NCI-H1694 (cell line): ENCODE measurements at regions not wholly inside any gene's neighbourhood (a gene's known extent, or its start where the extent isn't known, plus 50 kb on each side); places are given as distances from the start of the nearest gene placed in this dataset.

Experiments used
- DNase-seq: peaks from one replicate; lab custom pipeline; 2025; lab: John Stamatoyannopoulos, UW

DNA sequence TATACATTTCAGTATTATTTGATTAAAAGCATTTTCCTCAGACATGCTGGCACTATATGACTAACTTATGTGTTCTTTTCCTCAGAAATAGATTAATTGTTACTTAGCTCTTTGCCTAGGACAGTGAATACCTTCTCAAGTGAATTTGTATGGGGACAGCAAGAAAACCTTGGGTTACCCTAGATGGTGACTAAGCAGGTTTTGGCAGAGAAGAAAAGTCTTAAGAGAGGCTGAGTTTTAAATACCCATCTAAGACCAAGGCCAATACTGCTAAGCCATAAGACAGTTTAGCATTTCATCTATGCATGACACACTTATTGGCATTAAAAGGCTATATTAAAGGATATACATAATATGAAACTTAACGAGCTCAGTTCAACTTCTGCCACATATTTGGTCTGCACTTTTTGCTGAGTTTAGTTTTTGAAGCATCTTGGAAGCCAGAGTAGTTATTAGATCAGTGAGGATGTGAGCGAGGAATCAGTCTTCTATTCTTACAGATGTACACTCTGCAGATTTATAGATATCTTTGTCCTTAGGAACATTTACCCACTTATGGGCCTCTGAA, 54.6 kb upstream of the FAM3C start:
- DNase-seq: no peak

DNA sequence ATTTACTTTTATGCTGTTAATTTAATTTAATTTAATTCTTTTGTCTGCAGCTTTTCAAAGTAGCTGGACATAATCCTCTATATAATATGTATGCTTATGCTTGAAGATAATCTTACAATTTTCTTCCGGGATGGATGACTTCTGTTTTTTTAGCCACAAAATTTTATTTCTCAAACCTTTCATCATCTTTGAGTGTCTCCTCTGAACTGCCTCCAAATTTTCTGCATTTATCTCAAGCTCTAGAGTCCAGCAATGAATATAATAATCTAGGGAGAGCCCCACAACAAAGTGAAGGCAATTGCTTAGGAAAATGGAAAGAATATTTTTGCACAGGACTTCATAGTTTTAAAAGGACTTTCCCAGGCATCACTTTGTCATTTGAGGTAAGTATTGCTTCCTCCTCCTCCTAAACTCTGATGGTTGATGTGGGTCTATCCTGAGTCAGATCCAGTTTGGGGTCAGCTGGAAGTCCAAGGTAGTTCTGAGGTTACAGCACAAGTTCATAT, 53.7 kb upstream of the FAM3C start:
- DNase-seq: no peak

DNA sequence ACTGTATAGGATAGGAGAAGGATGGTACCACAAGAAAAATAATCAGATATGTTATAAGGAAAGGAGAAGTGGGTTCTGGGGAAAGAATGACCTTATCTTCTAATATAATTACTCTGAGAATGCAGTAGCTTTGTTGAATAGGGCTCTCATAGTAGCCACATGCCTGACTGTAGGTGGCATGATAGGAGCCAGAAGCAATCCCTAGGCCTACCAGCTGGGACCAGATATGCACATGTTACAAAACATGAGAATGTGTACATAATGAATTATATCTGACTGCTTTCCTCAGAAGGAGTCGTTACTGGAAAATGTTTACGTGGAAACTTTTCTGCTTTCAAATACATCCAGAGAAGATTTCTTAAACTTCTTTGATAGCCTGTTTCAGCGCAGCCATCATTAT, 53.2 kb upstream of the FAM3C start:
- no peak for DNase-seq

- no peak for DNase-seq
Measured at GRCh38 chr7:121448429-121448828, 52.3 kb upstream of the FAM3C start.

GRCh38 chr7:121447911-121448300, 51.8 kb upstream of the FAM3C start:
- DNase-seq: no peak

DNA sequence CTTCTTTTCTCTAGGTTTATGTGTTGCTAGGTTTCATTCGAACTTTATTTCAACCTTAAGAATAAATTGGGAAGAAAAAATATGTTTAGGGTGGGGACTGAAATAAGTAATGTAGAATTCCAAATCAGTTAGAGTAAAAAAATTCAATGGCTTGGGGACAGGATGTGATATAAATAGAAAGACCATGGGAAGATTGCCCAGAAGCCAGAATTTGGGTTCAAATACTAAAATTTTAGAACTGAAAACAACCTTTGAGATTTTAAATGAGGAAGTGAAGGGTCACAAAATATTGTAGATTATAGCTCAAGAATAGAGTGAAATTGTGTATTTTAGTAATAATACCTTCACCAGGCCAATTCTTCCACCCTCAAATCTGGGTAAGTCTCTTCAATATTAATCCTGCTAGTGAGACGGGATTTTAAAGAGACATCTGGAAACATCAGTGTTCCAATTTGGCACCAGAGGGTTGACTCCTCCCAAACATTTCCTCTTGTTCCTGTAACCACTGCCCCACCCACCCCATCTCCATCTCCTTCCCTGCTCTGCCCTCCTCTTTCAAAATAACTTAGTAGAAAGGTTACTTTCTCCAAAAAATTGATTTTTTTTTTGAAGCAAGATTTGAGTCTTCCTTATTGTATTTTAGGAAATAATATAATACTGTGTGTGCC, 51.3 kb upstream of the FAM3C start:
- no peak for DNase-seq

DNA sequence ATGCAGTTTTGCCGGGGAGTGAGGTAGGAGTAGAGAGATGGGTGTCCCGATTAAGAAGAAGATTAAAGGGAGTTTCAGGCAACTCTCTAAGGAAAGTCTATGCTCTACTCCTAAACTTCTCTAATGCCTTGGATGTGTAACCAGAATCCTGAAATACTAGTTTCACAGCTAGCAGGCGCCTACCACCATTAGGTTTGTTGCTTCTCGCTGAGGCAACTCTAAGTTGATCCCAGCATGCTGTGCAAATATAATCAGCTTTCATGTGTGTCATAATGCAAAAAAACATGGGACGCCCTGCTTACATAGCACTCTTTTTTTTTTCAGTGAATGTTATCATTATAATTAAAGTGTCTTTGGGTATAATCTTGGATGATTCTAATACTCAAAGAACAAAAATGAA, 50.4 kb upstream of the FAM3C start:
- no peak for DNase-seq
